Hematopoietic multipotent progenitor cell treated with erythropoietin and hydrocortisone succinate and interleukin-3 and kit ligand, for 15 days (in vitro differentiated cells): ENCODE measurements at regions not wholly inside any gene's neighbourhood (a gene's known extent, or its start where the extent isn't known, plus 50 kb on each side); places are given as distances from the start of the nearest gene placed in this dataset.

Experiments
- DNase-seq: peaks from one replicate; pipeline ENCODE4 v3.0.0-alpha.2; 2015; ENCODE audit warnings: low spot score

DNA sequence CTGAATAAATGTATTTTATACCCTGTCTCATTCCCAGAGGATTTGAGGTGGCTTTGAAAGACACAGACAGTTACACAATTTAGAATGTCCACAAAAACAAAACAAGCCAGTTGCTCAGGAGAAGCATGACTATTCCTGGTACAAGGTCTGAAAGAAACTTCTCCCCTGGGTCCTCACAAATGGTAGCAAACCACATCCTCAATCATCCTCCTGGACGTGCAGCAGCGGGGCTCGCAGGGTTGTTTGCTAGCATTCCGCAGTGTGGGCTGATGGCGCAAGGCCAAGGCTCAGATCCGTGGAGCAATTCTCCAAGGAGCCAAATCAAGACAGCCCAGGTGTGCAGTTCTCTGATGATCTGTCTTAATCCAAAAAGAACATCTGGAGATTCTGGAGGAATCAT, 210.3 kb downstream of the ACTL7B start:
- no peak for DNase-seq

DNA sequence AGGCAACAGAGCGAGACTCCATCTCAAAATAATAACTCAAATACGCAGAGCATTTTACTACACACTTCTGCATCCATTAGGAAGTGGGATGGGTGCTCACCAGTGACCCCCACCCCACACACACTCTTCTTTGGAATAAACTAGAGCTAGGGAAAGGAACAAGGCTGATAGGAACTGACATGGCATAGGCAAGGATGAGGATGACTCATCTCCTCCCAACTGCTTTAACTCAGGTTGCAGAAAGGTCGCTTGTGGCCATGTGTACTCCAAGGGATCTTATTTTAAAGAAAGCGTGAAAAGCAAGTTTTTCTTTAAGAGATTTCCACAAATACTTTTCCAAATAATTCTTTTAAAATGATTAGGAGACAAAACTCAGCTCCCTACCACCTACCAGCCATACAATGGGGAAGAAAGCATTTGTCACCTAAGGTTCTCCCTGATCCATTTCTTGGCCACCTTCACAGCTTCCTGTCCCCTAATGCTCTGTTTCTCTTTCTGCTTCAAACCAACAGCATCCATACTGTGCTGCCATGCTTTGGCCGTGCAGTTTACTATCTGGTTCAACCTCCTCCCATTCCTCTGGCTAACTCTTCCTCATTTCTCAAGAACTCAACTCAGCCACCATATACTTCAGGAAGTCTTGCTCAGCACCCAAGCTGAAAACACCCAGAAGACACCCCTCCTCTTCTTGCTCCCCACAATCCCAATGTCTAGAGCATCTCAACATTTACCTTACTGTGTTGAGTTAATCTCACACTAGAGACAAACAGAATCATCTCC, 211.9 kb downstream of the ACTL7B start:
- no peak for DNase-seq

DNA sequence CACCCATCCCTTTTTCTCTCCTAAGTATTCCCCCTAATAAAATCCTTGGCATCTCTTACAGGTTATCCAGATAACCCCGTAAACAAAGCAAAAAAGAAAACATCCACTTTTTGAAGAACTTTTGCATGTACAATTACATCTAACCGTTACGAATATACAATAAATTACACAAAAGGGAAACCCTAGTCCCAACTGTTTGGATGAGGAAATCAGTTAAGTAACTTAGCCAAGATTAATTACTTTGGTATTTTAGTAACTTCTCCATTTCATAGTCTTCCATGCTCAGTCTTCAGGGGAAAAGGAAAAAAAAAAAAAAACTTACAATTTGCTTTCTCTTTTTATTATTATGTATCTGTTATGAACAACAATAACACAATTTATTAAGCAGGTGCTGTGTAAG, 212.9 kb downstream of the ACTL7B start:
- no peak for DNase-seq

DNA sequence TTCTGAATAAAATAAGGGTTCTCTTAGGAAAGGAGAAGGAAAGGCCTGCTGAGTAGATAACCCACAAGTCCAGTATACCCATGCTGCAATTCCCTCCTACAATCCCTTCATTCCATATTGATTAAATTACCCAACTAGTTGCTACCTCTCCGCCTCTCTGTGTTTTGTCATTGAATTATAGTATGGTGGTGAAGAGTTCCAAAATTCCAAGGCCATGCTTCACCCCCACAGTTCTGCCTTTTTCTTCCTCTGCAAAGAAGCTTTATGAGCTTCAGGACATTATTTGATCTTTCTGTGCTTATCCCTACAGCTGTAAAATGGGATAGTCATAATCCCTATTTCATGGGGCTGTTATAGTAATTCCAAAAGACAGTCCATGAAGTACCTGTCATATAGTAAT, 215.6 kb downstream of the ACTL7B start:
- no peak for DNase-seq

DNA sequence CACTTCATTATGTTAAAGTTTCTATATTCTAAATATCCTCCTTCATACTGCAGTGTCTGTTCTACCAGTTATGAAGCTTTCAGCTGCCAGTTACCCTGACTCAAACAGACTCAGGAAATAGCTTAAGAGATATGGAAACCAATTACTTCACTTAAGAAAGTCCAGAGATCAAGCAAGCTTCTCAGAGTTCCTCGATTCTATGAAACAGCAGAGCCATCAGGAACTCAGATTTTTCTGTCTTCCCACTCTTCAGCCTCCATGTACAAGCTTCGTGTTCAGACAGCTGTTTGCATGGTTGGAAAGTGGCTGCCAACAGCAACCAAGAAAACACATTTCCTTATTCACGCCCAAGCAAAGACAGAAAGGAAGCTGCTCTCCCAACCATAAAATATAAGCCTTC, 216.1 kb downstream of the ACTL7B start:
- DNase-seq = no peak

DNA sequence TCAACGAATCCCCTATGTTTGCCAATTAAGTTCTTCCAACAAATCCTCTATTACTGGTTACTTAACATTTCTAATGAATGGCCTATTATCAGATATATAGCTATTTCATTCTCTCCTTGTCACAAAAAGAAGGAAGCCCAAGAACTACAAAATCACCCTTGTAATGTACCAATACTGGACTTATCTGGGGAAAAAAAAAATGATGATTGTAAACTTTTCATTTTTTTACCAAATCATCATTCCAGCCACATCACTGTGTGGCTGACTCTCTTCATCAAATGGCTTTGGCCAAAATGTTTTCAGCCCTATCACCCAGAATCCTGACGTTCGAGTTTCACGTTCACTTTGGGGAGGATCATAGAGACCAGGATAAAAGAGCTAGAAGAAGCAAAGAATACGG, 216.7 kb downstream of the ACTL7B start:
- DNase-seq = no peak

DNA sequence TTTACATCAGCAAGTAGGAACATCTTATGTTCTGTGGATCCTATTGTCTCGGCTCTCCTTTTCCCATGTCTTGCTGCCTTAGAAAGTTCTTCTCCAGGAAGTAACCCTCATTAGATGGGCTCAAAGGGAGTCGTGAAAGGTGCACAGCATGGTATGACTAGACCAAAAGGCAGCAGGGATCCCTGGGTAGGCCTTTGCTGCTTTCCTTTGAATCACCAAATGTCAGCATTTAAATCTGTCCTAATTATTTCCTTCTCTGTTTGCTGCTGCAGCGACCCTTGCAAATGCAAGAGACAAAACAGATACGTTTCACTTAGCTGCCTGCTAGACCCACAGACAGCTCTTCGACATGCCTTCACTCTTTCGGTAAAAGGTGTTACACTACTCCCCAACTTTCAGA, 218.4 kb downstream of the ACTL7B start:
- DNase-seq = no peak

DNA sequence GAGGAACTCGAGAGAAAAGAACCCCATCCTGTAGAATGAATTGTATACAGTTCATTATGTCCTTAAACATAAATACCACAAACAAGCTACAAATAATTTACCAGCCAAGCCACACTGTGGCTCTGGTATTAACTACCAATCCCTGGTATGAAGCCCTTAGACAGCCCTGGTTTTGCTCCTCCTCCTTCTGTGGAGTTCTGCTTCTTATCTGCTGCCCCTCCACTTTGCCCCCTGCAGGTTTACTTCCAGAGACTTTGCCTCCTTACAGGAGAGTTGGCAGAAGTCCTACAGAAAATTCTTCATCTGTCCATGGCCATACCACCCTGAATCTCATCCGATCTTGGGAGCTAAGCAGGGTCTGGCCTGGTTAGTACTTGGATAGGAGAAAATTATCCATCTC, 219.8 kb downstream of the ACTL7B start:
- DNase-seq = no peak

DNA sequence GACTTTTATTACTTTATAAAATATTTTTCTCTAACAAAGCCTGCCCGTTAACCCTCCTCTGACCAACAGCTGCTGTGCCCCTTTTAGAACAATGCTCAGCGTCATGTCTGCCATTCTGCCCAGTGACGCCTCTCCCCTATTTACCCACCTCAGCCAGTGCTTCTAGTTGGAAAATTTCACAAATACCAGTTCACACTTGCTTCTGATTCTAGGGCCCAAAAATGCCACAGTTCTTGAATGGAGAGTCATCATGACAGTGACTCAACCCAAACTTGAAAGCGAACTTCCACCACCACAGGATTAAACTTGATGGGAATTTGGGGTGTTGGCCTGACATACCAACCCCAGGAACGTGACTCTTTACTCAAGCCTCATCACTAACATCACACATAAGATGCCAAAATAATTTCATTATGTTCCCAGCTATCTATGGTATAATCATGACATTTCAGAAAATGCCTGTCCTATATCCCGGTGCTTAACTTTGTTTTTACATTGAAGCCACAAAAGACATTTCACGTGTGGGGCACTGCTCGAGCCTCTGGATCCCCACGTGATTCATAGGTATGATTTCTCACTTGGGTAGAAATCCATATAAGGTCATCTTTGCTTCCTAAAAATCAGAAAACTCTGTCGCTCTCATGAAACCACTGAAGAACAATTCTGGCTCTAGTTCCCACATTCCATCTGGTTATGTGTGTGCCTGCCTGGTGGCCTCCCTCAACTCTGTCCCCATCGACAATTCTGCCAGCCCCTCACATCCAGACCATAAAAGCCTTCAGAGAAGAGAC, 220.9 kb downstream of the ACTL7B start:
- DNase-seq = no peak

DNA sequence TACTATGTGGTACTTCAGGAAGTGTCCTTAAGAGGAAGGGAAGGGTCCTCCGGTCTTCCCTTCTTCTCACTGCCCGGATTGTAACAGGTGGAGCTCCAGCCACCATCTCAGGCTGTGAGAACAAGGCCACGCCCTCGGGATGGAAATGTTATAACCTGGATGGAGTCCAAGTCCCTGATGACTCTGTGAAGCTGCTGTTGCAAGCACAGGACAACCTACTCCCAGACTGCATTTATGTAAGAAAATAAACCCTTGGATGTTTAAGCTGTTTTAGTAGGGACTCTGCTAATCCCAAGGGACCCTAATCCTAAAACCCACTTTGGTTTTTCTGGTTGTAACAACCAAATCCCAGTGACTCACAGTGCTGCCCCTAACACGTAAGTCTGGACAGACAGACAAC, 221.6 kb downstream of the ACTL7B start:
- DNase-seq = no peak

DNA sequence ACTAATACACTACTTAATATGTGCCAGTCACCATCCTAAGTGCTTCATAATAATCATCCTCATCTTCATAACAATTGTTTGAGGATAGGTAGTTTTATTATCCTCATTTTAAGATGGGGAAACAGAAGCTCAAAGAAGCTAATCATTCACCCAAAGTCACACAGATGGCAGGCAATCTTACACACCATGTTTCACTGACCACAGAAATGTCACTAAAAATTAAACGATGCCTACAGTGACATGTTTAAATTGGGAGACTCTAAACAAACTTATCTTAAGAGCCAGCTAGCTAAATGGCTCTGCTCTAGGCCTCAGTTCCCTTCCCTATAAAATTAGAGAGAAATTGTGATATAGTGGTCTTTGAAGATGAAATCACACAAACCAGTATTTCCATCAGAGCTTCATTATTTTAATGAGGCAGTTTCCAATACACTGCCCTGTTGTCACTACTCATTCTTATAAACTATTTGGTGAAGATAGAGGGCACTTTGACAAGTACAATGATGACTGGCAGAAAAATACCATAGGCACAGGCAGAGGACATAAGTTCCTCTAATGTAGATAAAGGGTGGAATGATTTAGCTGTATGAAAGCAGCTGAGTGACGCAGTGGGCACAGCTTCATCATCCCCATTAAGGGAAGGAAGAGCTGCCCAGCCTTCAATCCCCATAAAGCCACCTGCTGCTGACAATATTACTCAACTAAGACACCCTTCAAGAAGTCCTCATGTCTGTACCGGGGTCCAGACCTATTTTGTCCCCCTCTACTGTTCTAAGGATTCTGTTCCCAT, 224.1 kb downstream of the ACTL7B start:
- no peak for DNase-seq

DNA sequence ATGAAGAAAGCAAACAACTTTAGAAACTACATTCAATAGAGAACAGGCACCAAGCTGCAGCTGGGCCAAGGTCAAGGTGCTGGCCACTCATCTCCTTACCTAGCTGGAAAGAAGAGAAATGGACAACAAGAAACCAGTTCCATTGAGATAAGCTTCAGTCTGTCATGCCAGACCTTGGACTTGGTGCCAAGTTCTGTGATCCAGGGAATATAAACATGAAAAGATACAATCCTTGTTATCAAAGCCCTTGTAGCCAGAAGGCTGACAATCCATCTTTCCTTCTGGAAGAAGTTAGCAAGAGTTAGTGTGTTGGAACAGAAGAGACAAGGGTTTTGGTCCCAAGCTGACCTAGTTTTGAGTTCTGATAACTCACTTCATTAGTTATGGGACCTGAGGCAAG, 227.5 kb downstream of the ACTL7B start:
- no peak for DNase-seq

DNA sequence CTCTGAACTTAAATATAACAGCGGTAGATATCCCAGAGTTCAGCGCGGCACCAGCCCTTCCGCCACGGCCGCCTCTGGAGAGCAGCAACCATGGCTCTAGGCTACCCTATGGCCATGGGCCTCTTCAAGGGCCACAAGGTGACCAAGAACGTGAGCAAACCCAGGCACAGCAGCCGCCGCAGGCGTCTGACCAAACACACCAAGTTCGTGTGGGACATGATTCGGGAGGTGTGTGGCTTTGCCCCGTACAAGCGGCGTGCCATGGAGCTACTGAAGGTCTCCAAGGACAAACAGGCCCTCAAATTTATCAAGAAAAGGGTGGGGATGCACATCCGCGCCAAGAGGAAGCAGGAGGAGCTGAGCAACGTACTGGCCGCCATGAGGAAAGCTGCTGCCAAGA, 229.0 kb downstream of the ACTL7B start:
- no peak for DNase-seq

DNA sequence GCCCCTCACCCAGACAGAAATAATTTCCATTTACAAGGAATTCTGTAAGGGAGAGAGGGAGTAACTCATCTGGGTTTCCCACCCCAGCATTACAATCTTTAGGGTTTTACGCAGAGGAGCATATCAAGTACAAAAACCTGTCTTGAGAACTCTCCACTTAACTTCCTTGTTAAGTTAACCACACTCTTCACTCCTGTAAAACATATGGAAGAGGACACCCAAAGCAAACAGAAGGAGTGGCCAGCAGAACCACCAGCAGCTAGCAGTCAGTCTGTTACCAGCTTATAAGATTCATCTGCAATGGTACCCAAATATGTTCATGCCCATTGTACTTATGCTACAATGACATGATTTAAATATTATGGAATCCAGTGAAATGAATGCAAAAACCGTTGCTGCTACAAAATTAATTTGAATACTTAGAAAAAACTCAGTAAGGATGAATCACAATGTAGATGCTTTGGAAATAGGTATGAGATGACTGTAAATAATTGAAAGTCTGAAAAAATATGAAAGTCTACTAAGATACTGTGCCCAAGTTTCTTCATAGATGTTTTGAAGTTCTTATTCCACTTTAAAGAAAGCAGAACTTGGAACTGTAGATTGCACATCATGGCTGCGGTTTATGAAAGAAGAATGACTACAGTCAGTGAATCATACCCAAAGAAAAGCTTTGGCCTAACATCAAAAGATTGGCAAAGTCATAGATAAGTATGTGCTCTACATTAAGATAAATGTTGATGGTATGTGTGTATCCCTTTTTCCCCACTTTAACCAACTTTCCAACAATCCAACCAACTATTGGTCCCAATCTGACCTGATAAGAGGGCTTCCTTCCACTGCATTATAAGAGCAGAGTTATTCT, 233.6 kb downstream of the ACTL7B start:
- no peak for DNase-seq

DNA sequence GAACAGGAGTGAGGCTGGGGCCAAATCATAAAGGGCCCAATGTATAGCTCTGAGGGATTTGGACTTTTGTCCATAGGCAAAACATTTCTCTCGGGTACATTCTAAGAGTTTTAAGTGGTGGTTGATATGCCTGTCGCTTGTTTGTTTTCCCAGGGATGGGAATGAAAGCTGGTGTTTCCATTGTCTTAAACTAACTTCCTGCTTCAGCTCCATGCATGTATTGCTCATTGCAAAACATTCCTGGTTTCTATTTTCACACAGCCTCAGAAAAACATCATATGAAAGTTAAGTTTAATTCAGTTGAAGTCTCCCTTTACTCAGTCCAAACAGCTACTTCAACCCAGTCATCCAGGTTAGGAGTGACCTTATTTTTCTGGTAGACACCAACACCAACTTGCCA, 235.0 kb downstream of the ACTL7B start:
- DNase-seq = no peak

DNA sequence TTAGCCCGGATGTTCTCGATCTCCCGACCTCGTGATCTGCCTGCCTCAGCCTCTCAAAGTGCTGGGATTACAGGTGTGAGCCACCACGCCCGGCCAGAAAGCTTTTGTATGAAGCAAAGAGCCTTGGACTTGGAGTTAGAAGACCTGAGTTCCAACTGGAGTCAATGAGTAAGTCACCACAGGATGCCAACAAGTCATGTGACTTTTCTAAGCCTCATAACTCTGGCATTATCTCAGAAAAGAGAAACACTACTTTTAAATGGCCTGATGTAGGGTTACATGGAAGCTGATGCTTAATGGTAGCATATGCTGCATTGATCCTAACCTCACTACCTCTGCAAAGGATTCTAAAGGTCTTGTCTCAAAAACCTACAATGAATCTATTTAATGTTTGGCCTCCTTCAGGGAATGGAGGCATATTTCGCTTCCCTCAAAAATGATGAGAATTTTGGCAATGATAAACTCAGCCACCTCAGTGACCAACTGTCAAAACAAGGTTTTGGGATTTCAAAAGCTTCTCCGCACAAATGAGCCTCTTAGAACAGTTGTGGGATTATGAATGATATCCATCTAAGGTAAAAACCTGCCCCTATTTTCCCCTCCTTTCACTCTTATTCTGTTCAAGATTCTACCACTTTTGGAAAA, 236.8 kb downstream of the ACTL7B start:
- no peak for DNase-seq

DNA sequence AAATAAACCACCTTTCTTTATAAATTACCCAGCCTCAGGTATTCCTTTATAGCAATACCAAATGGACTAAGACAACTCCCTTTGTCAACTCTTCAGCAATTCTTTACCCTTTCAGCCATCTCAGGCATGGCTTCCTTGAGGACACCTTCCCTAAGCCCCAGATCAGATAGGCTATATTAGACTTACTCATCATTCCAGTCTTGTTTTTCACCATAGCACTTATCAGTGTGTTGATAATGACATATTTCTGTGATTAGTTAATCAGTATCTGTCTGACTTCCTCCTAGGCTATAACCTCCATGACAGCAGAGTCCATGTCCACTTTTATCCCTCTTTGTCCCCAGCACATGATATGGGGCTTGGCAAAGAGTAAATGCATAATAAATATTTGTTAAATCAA, 238.1 kb downstream of the ACTL7B start:
- DNase-seq = no peak

DNA sequence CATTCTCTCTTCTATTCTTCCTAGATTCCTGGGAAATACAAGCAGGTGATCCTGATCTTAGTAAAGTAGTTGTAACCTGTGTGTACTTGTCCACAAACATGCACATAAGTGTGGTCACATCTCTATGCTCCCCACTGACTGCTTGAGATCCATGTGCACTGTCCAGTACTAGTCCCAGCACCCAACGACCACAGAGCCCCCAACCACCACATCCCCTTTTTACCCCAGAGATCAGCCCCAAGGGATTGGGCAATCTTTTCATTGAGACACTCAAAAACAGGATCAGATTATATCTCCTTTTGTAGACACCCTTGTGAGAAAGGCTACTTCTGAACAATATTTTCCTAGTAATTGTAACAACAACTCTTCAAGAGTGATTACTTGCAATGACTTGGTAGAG, 240.6 kb downstream of the ACTL7B start:
- no peak for DNase-seq

DNA sequence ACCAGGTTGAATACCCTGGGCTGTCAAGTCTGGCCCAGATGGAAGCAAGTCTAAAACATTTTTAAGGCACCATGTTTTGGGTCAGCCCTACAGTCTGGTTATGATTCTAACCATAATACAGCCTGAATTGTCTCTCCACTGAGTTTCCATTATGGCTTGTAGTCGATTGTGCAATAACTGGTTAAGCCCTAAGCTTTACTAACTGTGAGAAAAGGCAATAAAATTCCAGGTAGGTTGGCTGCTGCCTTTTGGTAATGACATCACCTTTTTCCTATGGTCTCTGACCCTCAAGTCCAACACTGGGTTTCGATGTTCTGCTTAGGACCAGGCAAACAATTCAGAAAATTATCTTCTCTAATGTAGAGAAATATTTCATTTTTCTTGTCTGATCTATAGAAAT, 243.3 kb downstream of the ACTL7B start:
- DNase-seq = no peak

DNA sequence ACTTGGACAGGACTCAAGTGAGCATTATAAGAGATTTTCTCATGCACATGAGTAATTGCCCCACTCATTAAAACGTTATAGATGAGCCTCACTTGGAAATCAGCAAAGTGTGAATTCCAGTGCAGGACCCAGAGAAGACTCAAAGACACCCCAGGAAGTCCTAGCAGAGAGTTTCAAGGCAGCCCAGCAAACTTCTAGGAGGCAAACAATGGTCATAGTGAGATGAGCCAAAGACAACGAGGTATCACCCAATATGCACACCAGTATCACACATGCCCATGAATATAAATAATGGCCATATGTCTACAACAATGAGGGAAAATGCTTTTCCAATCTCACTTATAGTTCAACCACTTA, 245.9 kb downstream of the ACTL7B start:
- DNase-seq = no peak

DNA sequence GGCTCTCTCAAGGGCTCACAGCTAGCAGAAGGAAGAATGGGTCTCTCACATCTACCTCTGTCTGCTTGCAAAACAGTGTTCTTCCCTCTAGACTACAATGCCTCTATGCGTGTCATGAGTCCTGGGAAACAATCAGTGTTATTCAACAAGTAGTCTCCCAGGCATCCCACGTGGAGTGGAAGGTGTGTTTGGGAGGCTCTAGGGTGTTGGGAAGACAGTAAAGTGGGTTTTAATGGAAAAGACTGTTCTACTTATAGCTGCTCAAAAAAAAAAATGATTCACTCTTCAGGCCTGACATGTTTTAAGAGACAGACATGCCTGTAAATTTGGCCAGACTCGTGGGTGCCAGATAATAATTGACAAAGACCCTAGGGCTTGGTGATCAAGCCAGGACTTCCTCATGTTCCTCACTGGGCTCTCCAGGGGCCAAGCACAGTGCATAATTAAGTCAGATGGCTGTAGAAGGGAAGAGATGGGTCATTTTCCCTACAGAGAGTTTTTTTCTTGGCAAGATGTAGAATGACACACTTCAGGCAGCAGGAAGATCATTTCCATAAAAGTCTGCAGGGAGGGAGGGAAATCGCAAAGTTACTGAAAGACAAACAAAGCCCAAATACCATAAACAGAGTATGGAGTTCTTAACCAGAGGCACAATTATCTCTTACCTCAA, 246.4 kb downstream of the ACTL7B start:
- DNase-seq = no peak
